ENCODE measurements at regions not wholly inside any gene's neighbourhood (a gene's known extent, or its start where the extent isn't known, plus 50 kb on each side); places are given as distances from the start of the nearest gene placed in this dataset.

DNA sequence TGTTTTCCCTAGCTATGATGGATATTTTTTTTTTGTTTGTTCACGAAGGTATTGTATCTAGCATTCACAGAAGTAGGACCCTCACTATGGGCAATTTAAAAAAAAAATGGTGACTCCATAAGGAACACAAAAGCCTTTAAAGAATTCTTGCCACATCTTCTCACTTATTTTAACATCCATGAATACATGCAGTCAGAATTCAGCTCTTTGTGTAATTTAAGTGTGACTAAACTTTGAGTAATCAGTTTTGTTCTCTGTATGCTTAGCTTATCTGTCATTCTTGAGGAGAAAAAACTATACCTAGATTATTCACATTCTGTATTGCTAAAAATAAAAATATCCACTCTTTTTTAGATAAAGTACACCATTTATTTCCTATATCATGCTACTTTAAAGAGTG is 313.2 kb upstream of the KCND2 start:
- TF ChIP-seq, protein P1, sequence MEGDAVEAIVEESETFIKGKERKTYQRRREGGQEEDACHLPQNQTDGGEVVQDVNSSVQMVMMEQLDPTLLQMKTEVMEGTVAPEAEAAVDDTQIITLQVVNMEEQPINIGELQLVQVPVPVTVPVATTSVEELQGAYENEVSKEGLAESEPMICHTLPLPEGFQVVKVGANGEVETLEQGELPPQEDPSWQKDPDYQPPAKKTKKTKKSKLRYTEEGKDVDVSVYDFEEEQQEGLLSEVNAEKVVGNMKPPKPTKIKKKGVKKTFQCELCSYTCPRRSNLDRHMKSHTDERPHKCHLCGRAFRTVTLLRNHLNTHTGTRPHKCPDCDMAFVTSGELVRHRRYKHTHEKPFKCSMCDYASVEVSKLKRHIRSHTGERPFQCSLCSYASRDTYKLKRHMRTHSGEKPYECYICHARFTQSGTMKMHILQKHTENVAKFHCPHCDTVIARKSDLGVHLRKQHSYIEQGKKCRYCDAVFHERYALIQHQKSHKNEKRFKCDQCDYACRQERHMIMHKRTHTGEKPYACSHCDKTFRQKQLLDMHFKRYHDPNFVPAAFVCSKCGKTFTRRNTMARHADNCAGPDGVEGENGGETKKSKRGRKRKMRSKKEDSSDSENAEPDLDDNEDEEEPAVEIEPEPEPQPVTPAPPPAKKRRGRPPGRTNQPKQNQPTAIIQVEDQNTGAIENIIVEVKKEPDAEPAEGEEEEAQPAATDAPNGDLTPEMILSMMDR (conservative IDR thresholded peaks at IDR 0.05; ENCODE audit: low read depth, low read length), result no peak
- no peak for TF ChIP-seq EZH2 (IDR thresholded peaks at IDR 0.05; ENCODE audit: borderline replicate concordance, low read depth, low read length, poor library complexity, severe bottlenecking)

All from A673 (cell line).